ENCODE measurements at regions not wholly inside any gene's neighbourhood (a gene's known extent, or its start where the extent isn't known, plus 50 kb on each side); places are given as distances from the start of the nearest gene placed in this dataset.

DNA sequence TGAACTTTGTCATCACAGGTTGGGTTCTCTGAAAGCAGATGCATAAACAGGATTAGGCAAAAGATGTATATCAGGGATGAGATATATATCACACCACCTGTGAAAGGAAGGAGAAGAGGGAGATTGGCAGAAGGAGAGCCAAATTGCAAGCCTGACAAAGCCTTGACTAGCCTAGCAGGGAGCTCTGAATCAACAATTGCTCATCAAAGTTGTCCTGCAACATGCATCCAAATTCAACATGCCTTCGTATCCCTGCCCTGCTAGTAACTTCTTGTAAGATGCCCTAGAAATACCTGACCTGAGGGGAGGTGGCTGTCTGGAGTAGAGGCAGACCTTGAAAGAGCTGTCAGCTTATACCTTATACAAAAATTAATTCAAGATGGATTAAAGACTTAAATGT lies 207.1 kb upstream of the HTR1E start (continued):
- no peak for TF ChIP-seq ZNF839 (CRISPR knock-in tag; IDR thresholded peaks at IDR 0.05; ENCODE audit: borderline replicate concordance)
- TF ChIP-seq MXD1 (CRISPR knock-in tag; IDR thresholded peaks at IDR 0.05): no peak
- no peak for TF ChIP-seq ZNF350 (CRISPR knock-in tag; IDR thresholded peaks at IDR 0.05; ENCODE audit: borderline replicate concordance, low read depth)

DNA sequence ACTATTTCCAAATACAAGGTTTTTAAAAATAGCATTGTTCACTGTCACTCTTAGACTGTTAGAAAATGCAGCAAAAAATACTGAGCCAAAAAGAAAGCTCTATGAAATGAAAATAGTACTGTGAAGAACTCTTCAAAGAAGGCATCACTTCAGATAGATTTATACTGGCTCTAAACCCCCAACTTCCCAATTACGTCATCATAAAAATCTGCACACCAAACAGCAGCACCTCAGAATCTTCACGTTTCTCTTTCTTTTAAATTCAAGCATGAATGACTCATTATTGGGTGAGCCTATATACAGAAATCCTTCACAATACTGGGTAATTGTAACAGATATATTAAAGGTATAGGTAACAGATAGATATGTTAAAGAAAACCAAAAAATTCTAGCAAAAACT lies 208.4 kb upstream of the HTR1E start:
- Histone ChIP-seq H3K9me3 (ENCODE audit: low read length) (no peaks in the 10 kb centered on the region), H3K27me3 (ENCODE audit: control insufficient read depth in 1 of 2, insufficient read depth in 2 of 2, low read length in 2 of 2) (no peaks in the 10 kb centered on the region), H4K20me1 (ENCODE audit: insufficient read depth, low read length) (no peaks in the 10 kb centered on the region), H2AFZ (ENCODE audit: low read length) (no peak overlapping the region), H3K4me2 (ENCODE audit: low read depth, low read length) (no peak overlapping the region), H3K4me1 (ENCODE audit: insufficient read depth, low read length) (no peaks in the 10 kb centered on the region), H3K36me3 (replicated peaks in 1 of 2; ENCODE audit: control insufficient read depth in 1 of 2, insufficient read depth in 2 of 2, low read length in 2 of 2) (no peaks in the 10 kb centered on the region), H3K27ac (ENCODE audit: extremely low read length, insufficient read depth, low read length) (no peak overlapping the region), H3K4me3 (replicated peaks in 1 of 3; ENCODE audit: insufficient read depth in 1 of 3, low read depth in 2 of 3, low read length in 3 of 3) (no peak overlapping the region), H3K79me2 (ENCODE audit: insufficient read depth, low read length) (no peaks in the 10 kb centered on the region), H3K9ac (ENCODE audit: insufficient read depth, low read depth, low read length) (no peak overlapping the region)
- CTCF ChIA-PET (ENCODE audit: low intra/inter-chr PET ratio, low total read pairs): no interaction called here
- TF ChIP-seq ZNF678 (CRISPR knock-in tag; IDR thresholded peaks at IDR 0.05) (no peak), RFXAP (CRISPR knock-in tag; IDR thresholded peaks at IDR 0.05; ENCODE audit: borderline replicate concordance) (no peak), MTA1 (CRISPR knock-in tag; IDR thresholded peaks at IDR 0.05; ENCODE audit: borderline replicate concordance) (no peak), ETV6 (CRISPR knock-in tag; conservative IDR thresholded peaks at IDR 0.05) (no peak), PHF5A (CRISPR knock-in tag; IDR thresholded peaks at IDR 0.05; ENCODE audit: low read depth, unreplicated experiment) (no peak), CREB1 (IDR thresholded peaks at IDR 0.05) (peak; percentile 75), CREB1 (CRISPR knock-in tag; IDR thresholded peaks at IDR 0.05) (no peak), SRF (IDR thresholded peaks at IDR 0.05; ENCODE audit: low read depth, low read length) (no peak), EZH2 (conservative IDR thresholded peaks at IDR 0.05; ENCODE audit: low read depth, low read length) (no peak), ERF (CRISPR knock-in tag; IDR thresholded peaks at IDR 0.05) (no peak), ATF7 (IDR thresholded peaks at IDR 0.05) (peak; percentile 96), ATF7 (CRISPR knock-in tag; IDR thresholded peaks at IDR 0.05) (no peak), ZNF3 (CRISPR knock-in tag; IDR thresholded peaks at IDR 0.05) (no peak), ATF6 (CRISPR knock-in tag; conservative IDR thresholded peaks at IDR 0.05) (no peak)
- TF ChIP-seq, protein P1, sequence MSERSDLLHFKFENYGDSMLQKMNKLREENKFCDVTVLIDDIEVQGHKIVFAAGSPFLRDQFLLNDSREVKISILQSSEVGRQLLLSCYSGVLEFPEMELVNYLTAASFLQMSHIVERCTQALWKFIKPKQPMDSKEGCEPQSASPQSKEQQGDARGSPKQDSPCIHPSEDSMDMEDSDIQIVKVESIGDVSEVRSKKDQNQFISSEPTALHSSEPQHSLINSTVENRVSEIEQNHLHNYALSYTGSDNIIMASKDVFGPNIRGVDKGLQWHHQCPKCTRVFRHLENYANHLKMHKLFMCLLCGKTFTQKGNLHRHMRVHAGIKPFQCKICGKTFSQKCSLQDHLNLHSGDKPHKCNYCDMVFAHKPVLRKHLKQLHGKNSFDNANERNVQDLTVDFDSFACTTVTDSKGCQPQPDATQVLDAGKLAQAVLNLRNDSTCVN (CRISPR knock-in tag; IDR thresholded peaks at IDR 0.05; ENCODE audit: borderline replicate concordance): no peak
- TF ChIP-seq, protein P2, sequence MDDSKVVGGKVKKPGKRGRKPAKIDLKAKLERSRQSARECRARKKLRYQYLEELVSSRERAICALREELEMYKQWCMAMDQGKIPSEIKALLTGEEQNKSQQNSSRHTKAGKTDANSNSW (CRISPR knock-in tag; IDR thresholded peaks at IDR 0.05; ENCODE audit: borderline replicate concordance): no peak
- BruUV-seq (replicated peaks): no TSS peak
- POLR2A ChIA-PET: no interaction called here
- DNase-seq (ENCODE audit: low spot score): no peak
- no peak for ATAC-seq
- 4% methylated on average over 2 of the region's 2 CpGs for WGBS (ENCODE audit: low lambda C conversion rate)
- in situ Hi-C loops (cut with HindIII; ENCODE audit: extremely low pct_ligation_motif_present, low pct_unique_long_range_greater_than_20kb): no loop called here
- FAIRE-seq: no peak
- intact Hi-C loops (cut with micrococcal nuclease; ENCODE audit: unreplicated experiment): no loop called here
